GOT3 (cell line): ENCODE measurements at regions not wholly inside any gene's neighbourhood (a gene's known extent, or its start where the extent isn't known, plus 50 kb on each side); places are given as distances from the start of the nearest gene placed in this dataset.
"Not testable (repeated sequence)": the region's sequence is repeated elsewhere in the genome, so short reads cannot be mapped to it uniquely, and the experiment has no call there.

Source experiments
- DNase-seq: peaks from one replicate; lab custom pipeline; 2025; ENCODE audit warnings: mixed read lengths; lab: John Stamatoyannopoulos, UW

DNA sequence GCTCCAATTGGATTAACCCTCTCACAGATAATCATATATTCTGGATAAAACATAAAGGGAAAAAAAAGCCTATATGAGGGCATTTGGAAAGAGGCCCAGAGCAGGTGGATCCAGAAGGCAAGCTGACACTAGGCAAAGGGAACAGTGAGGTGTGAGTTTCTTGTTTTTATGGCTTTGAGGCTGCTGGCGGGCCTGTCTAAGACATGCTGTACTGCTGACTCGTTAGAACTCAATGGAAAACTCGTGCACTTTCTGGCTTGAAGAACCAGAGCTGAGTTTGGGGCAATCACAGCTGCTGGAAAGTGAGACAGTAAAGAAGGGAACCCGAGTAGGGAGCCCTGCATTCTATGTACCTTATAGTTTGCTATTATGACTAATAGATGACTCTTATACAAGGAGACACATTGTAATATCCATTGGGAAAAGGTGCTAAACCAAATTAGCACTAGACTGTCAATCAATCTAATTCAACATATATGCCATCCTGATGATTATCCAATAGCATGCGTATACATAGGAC, 637.1 kb downstream of the GATA3 start:
- DNase-seq = no peak

DNA sequence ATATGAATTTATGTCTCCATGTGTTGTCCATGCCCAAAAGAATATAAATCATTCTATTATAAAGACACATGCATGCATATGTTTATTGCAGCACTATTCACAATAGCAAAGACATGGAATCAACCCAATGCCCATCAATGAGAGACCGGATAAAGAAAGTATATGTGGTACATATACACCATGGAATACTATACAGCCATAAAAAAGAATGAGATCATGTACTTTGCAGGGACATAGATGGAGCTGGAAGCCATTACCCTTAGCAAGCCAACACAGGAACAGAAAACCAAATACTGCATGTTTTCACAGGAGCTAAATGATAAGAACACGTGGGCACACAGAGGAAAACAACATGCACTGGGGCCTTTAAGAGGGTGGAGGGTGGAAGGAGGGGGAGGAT, 639.1 kb downstream of the GATA3 start:
- DNase-seq = not testable (repeated sequence)

- no peak for DNase-seq
Observed at GRCh38 chr10:8696746-8697145, 642.3 kb downstream of the GATA3 start.

- no peak for DNase-seq
Observed at GRCh38 chr10:8700689-8701088, 646.2 kb downstream of the GATA3 start.

GRCh38 chr10:8702181-8702580, 647.7 kb downstream of the GATA3 start:
- no peak for DNase-seq

GRCh38 chr10:8705415-8705814, 650.9 kb downstream of the GATA3 start:
- no peak for DNase-seq

DNA sequence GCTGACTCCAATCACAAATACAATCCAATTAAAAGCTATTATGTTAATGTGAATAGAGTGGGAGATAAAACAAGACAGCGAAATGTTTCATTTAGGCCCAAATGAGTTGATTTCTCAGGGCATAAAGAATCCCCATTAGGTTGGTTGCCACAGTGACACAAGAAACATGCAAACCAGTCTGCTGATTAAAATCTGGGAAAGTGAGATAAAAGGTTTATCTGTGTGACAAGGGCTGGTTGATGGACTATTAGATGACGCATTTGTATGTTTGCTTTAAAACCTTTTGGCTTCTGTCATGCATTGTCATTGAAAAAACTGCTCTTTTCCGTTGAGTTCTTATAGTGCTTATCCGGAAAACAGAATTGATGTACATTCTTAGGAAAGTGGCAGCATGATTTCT, 658.2 kb downstream of the GATA3 start:
- no peak for DNase-seq

DNA sequence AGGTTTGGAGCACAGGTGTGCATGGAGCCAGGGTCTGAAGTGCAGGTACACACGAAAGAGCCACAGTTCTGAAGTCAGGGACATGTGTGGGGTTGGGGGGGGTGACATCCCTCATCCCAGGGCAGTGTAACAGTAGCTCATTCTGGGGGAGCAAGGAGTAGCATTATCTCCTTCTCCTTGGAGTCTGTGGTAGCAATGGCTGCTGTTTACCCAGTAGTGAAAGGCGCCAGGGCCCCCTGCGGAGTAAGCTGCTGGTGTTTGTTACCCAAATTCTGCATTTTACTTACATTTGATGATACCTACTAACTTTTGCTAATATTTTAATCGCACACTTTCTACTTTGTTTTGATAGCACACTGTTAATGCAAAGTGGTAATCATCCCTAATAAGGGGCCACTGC, 665.5 kb downstream of the GATA3 start:
- no peak for DNase-seq

DNA sequence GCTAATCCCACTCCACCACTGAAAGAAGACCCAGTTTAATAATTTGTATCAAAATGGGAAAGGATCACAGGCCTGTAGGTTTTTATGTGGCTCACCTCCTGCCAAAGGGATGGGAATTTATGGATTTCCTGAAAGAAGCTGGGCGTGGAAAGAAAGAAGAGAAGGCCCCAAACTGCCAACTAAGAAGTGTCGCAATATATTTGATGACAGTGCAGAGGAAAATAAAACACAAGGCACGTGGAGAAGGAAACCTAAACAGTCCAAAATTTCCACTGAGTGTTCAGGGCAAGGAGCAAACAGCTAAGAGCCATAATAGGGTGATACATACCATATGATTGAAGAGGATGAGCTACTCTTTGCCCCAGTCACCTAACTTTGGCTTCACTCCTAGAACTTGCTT, 667.2 kb downstream of the GATA3 start:
- DNase-seq = no peak

GRCh38 chr10:8722835-8723234, 668.3 kb downstream of the GATA3 start:
- no peak for DNase-seq

GRCh38 chr10:8725343-8725742, 670.9 kb downstream of the GATA3 start:
- no peak for DNase-seq

- no peak for DNase-seq
Observed at GRCh38 chr10:8726084-8726778, 671.7 kb downstream of the GATA3 start.

DNA sequence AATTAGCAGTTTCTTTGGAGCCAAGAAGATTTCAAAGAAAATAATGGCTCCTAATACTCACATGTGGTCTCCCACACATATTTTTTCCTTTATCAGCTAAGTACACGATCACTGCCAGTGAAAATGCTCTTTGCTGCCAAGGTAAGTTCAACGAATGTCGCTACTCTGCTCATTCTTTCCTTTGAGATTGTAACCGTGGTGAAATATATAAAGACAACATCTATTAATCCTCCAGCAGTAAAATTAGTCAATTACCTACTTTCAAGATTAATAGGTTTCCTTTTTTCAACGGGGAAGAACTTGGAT, 672.2 kb downstream of the GATA3 start:
- no peak for DNase-seq

- DNase-seq = no peak
Observed at GRCh38 chr10:8731121-8732095, 676.9 kb downstream of the GATA3 start.

DNA sequence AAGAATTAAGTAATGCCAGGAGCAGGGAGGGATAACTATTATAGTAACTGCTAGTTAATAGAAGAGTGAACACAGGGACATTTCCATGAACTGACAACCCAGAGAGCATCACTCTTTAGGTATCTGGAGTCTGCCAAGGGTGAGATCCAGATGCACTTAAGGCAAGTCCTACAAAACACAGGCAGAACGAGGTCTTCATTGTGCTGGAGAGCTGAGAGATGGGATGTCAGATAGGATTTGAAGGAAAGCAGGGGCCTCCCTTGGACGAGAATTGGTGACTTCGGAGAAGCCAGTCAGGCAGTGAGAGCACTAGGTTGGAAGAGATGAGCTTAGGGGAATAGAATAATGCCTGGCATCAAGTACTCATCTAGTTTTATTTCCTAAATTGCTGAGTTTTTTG, 684.5 kb downstream of the GATA3 start:
- DNase-seq = no peak

DNA sequence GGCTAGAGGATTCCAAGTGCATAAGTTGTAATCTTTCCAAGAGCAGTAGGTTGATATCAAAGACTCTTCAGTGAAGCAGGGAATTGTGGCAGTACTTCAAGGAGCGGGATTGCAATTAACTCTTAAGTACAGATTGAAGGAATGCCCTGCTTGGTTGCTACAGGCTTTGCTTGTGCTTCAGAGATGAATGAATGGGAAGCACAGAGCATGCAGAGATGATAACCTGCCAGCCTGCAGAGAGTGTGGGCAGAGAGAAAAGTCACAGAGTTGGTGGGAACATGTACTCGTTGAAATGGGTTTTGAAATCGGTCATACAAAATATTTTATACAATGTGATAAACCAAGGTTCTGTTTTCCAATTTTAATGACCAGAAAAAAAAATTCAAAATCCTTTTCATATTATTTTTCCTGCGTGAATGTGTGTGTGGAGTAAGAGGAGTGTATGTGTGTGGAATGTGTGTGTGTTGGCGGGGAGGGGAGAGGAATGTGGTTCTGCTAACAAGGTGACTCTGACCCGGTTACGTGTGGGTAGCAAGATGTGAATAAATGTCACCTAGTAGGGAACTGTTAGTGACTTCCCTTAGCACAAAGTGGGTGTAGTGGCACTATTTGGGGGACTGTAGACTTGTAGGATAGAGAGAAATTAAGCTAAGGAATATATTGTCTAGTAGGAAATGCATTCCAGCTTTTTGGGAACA, 697.8 kb downstream of the GATA3 start:
- no peak for DNase-seq

DNA sequence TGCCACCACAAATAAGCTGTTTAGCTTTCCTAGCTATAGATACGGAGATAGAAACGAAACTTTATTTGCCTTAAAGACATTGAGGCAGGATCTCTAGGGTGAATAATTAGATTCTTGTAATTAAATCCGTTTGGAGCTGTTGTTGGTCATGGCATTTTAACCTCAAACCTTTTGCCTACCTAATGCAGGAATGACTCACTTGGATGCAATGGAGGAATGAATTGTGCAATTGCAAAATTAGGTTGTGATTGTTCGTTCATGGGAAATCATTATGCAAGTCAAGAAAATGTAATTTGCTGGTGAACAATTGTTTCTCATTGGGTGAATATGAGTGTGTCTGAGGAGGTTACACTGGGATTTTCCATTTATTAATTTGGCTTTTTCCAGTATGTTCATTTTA, 703.5 kb downstream of the GATA3 start:
- DNase-seq = no peak

DNA sequence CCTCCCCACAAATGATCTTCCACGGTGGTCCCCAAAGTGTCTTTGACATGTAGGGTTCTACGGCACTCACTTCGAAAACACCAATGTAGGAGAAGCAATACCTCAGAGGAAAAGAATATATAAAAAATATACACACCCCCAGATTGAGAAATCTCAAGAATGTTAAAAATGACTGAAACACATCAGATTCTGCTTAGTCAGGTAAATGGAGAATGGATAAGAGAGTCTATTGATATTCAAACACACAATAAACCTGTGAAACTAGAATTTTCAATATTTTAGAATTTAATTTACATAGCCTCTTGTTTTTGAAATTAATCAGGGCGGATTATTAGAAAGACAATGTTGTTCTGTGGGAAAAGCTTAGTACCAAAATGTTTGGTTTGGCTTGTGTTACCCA, 712.4 kb downstream of the GATA3 start:
- DNase-seq = no peak

DNA sequence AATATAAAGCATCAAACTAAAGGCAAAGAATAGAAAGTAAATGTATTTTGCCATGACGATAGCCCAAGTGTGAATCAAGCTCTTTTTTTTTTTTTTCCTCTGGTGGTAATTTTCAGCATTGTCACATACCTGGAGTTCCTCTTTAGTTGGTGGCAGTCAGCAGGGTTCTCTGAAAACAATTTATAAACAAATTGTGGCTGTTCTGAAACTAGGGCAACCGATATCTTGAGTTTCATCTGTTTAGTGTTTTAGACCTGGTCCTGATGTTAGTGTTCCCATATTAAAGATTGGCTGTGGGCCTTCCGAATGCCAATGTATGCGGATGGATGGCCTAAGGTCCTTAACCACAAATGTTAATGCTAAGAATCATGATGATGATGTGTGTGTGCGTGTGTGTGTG, 713.1 kb downstream of the GATA3 start:
- DNase-seq = no peak

DNA sequence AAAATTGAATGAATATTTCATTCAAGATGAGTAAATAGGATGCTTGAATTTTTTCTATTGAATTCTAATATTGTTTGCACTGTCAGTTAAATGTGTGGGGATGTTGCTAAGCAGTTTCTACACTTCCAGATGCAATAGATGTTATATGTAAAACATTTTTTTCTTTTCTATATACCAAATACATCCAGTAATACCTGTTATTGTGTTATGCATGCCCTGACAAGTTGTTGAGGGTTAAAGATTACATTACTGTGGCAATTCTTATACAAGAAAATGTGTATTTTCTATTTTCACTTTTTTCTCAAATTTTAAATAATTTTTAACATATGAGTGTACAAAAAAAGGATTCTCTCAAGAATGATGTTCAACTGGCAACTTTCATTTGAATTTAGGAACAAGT, 713.9 kb downstream of the GATA3 start:
- no peak for DNase-seq

GRCh38 chr10:8768852-8769251, 714.4 kb downstream of the GATA3 start:
- DNase-seq = no peak

GRCh38 chr10:8776926-8777622, 722.6 kb downstream of the GATA3 start:
- no peak for DNase-seq
